Fibroblast of gingiva (primary cell): ENCODE measurements at regions not wholly inside any gene's neighbourhood (a gene's known extent, or its start where the extent isn't known, plus 50 kb on each side); places are given as distances from the start of the nearest gene placed in this dataset.
A peak's percentile ranks its signal among the peaks of the same experiment; 100 is the strongest.
"Not testable (repeated sequence)": the region's sequence is repeated elsewhere in the genome, so short reads cannot be mapped to it uniquely, and the experiment has no call there.

Experiments
- DNase-seq: peaks from one replicate; pipeline ENCODE4 v3.0.0-alpha.2; 2011; ENCODE audit warnings: low read depth

- not testable (repeated sequence) for DNase-seq
These were observed 59.0 kb upstream of the NUTM2F start for GRCh38 chr9:94387338-94388010.

DNA sequence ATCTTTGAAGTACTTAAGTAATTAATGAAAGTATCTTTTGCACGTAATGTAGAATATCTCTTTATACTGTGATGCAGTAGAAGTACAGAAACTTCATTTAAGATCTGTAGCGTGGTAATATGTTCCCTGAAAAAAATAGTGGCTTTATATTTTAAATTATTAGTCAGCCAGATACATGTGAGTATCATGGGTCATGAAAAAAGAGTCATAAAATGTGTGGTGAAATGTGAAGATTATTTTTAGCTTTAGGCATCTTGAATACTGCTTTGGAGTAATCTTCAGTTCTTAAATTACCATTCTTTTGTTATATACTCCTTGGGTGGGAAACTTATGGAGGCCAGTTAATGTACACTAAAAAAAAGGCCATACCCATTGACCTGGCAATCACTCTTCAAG, 59.6 kb upstream of the NUTM2F start:
- not testable (repeated sequence) for DNase-seq

- DNase-seq, result not testable (repeated sequence)
These were observed 62.1 kb upstream of the NUTM2F start for GRCh38 chr9:94390425-94391098.

DNA sequence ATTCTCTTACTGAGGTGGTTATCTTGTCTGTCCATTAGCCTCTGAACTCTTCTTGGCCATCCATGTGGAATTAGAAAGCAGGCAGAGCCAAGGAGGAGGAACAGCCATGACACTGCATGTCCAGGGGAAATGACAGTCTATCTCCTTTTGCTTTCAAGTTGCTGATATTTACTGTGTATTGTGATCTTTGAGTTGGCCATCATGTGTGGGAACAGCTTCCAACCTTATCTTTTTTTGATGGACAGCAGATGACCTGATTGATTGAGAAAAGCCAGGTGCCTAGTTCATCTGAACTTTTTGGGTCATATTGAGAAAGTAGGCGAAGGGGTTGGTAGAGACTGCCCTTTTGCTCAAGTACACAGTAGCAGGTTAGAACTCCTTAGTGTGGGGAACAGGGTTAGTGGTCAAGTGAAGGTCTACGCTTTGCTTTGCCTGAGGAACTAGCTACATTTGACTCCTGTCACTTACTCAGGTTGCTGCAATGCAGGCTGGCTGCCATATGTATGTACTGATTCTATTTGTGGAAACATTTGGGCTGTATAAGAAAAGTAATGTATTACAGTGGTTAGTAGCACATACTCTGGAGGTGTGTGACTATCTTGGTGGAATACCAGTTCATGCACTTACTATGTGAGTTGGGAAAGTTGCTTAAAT, 64.7 kb upstream of the NUTM2F start:
- not testable (repeated sequence) for DNase-seq

- DNase-seq, result not testable (repeated sequence)
These were observed 69.4 kb upstream of the NUTM2F start for GRCh38 chr9:94397766-94398379.

DNA sequence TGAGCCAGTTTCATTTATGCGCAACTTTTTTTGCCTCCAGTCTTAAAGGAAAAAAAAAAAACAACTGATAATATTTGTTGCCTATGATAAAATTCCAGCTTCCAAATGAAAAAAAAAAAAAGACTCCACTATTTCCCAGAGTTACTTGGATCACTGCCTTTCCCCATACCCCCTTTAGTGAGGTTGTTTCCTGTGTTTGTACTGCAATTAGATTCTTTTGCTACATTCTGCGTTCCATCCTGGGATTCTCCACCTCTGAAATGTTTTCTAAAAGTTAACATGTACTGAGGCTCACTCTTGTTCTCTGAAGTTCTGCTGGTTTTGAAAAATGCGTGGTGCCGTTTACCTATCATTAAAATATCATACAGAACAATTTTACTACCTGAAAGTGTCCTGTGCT, 72.0 kb upstream of the NUTM2F start:
- not testable (repeated sequence) for DNase-seq

DNA sequence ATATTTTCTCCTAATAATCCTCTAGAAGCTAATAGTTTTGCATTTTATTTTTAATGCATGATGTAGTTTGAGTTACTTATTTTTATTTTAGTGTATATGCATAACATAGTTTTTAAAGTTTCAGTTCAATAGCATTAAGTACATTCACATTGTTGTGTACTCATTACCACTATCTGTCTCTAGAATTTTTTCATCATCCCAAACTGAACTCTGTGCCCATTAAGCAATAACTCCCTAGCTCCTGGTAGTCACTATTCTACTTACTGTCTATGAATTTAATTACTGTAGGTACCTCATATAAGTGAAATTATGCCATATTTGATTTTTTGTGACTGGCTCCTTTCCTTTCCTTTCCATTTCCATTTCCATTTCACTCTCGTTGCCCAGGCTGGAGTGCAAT, 74.4 kb upstream of the NUTM2F start:
- DNase-seq, result not testable (repeated sequence)

- peak; percentile 2 for DNase-seq
These were observed 75.1 kb upstream of the NUTM2F start for GRCh38 chr9:94403571-94403970.

- not testable (repeated sequence) for DNase-seq
These were observed 85.2 kb upstream of the NUTM2F start for GRCh38 chr9:94413665-94414064.

DNA sequence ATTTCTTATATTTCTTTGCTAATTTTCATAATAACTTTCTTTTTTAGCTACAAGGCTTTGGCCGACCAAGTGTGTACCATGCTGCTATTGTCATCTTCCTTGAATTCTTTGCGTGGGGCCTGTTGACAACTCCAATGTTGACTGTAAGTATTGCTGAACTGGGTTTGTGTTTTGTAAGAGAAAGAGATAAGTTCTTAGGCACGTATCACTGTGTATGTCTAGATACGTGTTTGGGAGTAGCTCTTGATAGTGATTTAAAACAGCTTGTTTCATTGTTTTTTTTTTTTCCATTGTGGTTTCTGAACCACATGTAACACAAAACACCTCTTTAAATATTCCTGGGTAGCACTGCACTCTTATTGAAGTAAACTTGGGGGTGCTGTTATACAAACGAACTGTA, 86.7 kb upstream of the NUTM2F start:
- DNase-seq, result not testable (repeated sequence)

DNA sequence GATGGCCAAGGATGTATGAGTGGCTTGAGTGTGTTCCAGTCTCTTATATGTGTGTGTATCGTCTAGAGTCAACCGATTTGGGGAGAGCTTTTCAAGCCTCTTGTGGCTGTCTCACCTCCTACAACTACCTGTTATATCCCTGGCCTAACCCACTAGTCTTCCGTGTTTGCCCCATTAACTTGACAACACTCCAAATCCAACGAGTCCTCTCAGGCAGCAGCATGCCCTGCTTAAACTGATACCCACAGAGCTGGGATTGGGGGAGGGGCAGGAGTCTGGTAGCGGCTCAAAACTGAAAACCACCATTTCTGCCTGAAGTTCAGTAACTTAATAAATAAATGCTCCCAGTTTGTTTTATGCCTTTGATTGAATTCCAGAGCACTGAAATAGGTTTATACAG, 91.7 kb upstream of the NUTM2F start:
- DNase-seq, result not testable (repeated sequence)

DNA sequence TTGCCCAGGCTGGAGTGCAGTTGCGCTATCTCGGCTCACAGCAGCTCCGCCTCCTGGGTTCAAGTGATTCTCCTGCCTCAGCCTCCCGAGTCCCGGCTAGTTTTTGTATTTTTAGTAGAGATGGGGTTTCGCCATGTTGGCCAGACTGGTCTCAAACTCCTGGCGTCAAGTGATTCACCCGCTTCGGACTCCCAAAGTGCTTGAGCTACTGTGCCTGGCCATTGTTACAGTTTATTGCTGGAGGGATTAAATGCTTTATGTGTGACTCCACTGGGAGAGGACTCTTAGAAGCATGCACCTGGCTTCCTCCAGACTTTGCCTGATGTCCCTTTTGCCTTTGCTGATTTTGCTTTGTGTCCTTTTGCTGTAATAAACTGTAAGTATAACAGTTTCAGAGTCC, 93.5 kb upstream of the NUTM2F start:
- DNase-seq, result not testable (repeated sequence)

- DNase-seq, result not testable (repeated sequence)
These were observed 96.9 kb upstream of the NUTM2F start for GRCh38 chr9:94425312-94425711.

DNA sequence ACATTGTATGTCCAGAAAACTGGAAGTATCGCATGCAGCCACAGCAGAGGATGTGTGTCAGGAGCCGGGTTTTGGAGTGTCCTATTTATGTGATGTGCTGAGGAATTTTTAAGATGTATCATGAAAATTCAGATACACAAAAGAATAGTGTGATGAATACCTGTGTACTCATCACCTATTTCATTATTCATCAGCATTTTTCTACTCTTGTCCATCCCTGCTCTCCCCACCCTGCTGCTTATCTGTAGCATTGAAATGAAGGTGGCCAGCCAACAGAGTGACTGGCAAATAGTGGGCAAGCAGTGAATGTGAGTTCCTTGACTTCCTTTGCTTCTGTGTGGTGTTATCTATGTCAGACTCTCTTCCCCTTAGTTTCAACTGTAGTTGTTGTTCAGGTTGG, 108.7 kb upstream of the NUTM2F start:
- not testable (repeated sequence) for DNase-seq

GRCh38 chr9:94438336-94438735, 109.9 kb upstream of the NUTM2F start:
- not testable (repeated sequence) for DNase-seq

DNA sequence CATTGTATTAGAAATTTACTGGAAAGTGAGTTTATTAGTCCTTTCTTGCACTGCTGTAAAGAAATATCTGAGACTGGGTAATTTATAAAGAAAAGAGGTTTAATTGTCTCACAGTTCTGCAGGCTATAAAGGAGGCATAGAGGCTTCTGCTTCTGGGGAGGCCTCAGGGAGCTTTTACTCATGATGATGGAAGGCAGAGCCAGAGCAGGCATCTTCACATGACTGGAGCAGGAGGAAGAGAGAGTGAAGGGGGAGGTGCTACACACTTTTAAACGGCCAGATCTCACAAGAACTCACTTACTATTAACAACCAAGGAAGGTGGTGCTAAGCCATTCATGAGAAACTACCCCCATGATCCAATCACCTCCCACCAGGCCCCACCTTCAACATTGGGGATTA, 112.7 kb upstream of the NUTM2F start:
- not testable (repeated sequence) for DNase-seq

- DNase-seq, result no peak
These were observed 113.1 kb upstream of the PCAT7 start for GRCh38 chr9:94441796-94442195.

- DNase-seq, result no peak
These were observed 111.7 kb upstream of the PCAT7 start for GRCh38 chr9:94443032-94443722.

DNA sequence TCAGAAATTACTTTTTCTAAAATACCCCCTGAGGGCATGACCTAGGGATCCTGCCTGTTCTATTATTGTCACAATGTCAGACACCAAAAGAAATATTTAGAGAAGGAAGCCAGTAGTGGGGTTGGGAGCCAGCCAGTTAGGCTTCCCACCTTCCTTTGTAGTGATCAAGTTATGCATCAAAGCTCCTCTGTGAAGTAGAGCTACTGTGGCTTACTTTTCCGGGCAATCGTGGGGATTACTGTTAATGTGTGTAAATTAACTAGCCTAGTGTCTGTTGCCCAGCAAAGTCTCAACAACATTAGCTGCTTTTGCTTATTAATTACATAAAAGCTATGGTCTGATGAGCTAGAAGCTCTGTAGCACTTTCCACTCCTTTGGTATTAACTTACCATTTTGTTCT, 109.0 kb upstream of the PCAT7 start:
- no peak for DNase-seq

DNA sequence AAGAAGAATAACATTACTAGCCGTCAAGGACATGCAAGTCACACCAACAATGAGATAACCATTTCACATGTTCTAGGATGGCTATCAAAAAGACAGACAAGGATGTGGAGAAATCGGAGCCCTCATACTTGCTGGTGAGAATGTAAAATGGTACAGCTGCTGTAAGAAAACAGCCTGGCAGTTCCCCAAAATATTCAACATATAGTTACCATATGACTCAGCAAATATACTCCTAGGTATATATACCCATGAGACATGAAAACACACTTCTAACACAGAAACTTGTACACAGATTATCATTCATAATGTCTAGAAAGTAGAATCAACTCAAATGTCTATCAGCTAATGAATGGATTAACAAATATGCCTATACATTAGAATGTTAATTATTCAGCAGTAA, 105.4 kb upstream of the PCAT7 start:
- no peak for DNase-seq

- DNase-seq, result no peak
These were observed 90.1 kb upstream of the PCAT7 start for GRCh38 chr9:94464790-94465189.

GRCh38 chr9:94472063-94472462, 82.8 kb upstream of the PCAT7 start:
- DNase-seq, result not testable (repeated sequence)
